K562 (cell line): ENCODE measurements at regions not wholly inside any gene's neighbourhood (a gene's known extent, or its start where the extent isn't known, plus 50 kb on each side); places are given as distances from the start of the nearest gene placed in this dataset.

ENCODE experiments used
- ATAC-seq: fragments of 200-7000 bp; cut with Tn5 transposase; 3 replicates; pipeline ENCODE4 v1.9.1; 2020; ENCODE audit warnings: moderate library complexity
- BruUV-seq: library from RNA; stranded (reverse); fragments of 400-500 nt; replicated peaks from 2 replicates; lab custom pipeline; 2021; lab: Mats Ljungman, UMichigan
- CTCF ChIA-PET: fragments of 300-600 bp; formaldehyde crosslinking; extraction: SDS; loops from one replicate; lab custom pipeline; 2021; ENCODE audit warnings: low intra/inter-chr PET ratio; lab: Yijun Ruan, JAX
- POLR2A ChIA-PET: fragments of 300-600, 350-650 bp; sonication (Branson Sonifier 250); formaldehyde crosslinking; extraction: SDS; loops from one replicate; lab custom pipeline; 2021; ENCODE audit warnings: antibody characterized with exemption, inconsistent platforms; lab: Yijun Ruan, JAX
- DNase-seq, 4 experiments: peaks; one replicate each; pipeline versions ENCODE4 v3.0.0 to v3.0.0-alpha.2; 2011 to 2018; ENCODE audit warnings: low spot score in 3 of 4, mixed read lengths in 3 of 4; ENCODE audit errors: extremely low read depth in 1 of 4
- FAIRE-seq: peaks from 2 replicates; lab custom pipeline; 2011; peaks lifted over from hg19 to GRCh38; lab: Jason Lieb, UNC
- H2AFZ ChIP-seq: 2 replicates; pipeline ENCODE4 v1.6.0; 2011; ENCODE audit warnings: low read depth, low read length, control low read depth, inconsistent platforms
- H3K27ac ChIP-seq: fragments of 200-600 bp; 3 replicates; pipeline ENCODE4 v1.8.0; 2011; ENCODE audit warnings: low read depth, mild to moderate bottlenecking, control low read depth, inconsistent platforms, low read length, moderate library complexity, mixed read lengths; ENCODE audit errors: extremely low read depth
- H3K27me3 ChIP-seq, 2 experiments: fragments of 300-600 bp in 1 of 2; 2 replicates in 1 of 2; 3 replicates in 1 of 2; pipeline versions ENCODE4 v1.6.0 to v1.8.0; 2011; ENCODE audit warnings: inconsistent platforms in 2 of 2, low read length in 2 of 2, mild to moderate bottlenecking in 1 of 2, mixed read lengths in 1 of 2, moderate library complexity in 1 of 2; ENCODE audit not compliant: control insufficient read depth in 2 of 2, insufficient read depth in 2 of 2
- H3K36me3 ChIP-seq: fragments of 300-600 bp; 3 replicates; pipeline ENCODE4 v1.8.0; 2011; ENCODE audit warnings: mild to moderate bottlenecking, low read length, inconsistent platforms; ENCODE audit not compliant: control insufficient read depth, insufficient read depth
- H3K4me1 ChIP-seq, 2 experiments: fragments of 200-600 bp in 1 of 2; replicated peaks in 1 of 2; 2 replicates in 1 of 2; 3 replicates in 1 of 2; pipeline versions ENCODE4 v1.5.1 to v1.8.0; 2011; ENCODE audit warnings: inconsistent platforms in 2 of 2, low read length in 2 of 2, mild to moderate bottlenecking in 1 of 2, mixed read lengths in 1 of 2, moderate library complexity in 1 of 2; ENCODE audit not compliant: control insufficient read depth in 2 of 2, insufficient read depth in 2 of 2
- H3K4me2 ChIP-seq: 2 replicates; pipeline ENCODE4 v1.6.1; 2011; ENCODE audit warnings: low read length, control low read depth, inconsistent platforms, mixed read lengths; ENCODE audit not compliant: insufficient read depth
- H3K4me3 ChIP-seq: fragments of 200-600 bp; sonication (generic), shearing (Covaris generic); 2 replicates; pipeline ENCODE4 v1.5.1; 2016; ENCODE audit warnings: control low read depth, inconsistent platforms
- H3K79me2 ChIP-seq: fragments of 200-600 bp; 3 replicates; pipeline ENCODE4 v1.8.0; 2011; ENCODE audit warnings: low read length, inconsistent platforms; ENCODE audit not compliant: control insufficient read depth, insufficient read depth
- H3K9ac ChIP-seq, 2 experiments: 2 replicates each; pipeline versions ENCODE4 v1.6.0 to v1.6.1; 2011; ENCODE audit warnings: low read depth in 2 of 2, low read length in 2 of 2, control low read depth in 1 of 2, inconsistent platforms in 1 of 2, mild to moderate bottlenecking in 1 of 2, mixed read lengths in 1 of 2; ENCODE audit not compliant: insufficient read depth in 1 of 2
- H3K9me1 ChIP-seq: one replicate; pipeline ENCODE4 v1.6.0; 2011; ENCODE audit warnings: inconsistent platforms, mild to moderate bottlenecking, low read length, moderate library complexity; ENCODE audit not compliant: control insufficient read depth, insufficient read depth
- H3K9me3 ChIP-seq: replicated peaks from 2 replicates; pipeline ENCODE4 v1.5.1; 2011; ENCODE audit warnings: low read depth, low read length, inconsistent platforms; ENCODE audit not compliant: control insufficient read depth, insufficient read depth
- H4K20me1 ChIP-seq: replicated peaks from 2 replicates; pipeline ENCODE4 v1.6.1; 2011; ENCODE audit warnings: low read length, inconsistent platforms, mixed read lengths; ENCODE audit not compliant: control insufficient read depth, insufficient read depth
- ARID1B ChIP-seq: fragments of 450-650 bp; IDR thresholded peaks from 2 replicates; pipeline ENCODE4 v1.6.1; 2016; ENCODE audit warnings: antibody characterized with exemption, mild to moderate bottlenecking, inconsistent platforms
- CBFA2T2 ChIP-seq: fragments of 450-650 bp; conservative IDR thresholded peaks from 2 replicates; pipeline ENCODE4 v1.6.1; 2017; ENCODE audit warnings: mild to moderate bottlenecking
- WGBS: fragments of 100-300 bp; shearing (Covaris generic); methylation state at CpG from one replicate; pipeline ENCODE4 v1.1.6; 2016; ENCODE audit warnings: low coverage, mixed read lengths; ENCODE audit not compliant: insufficient coverage; ENCODE audit errors: missing lambda C conversion rate; 5-methylcytosine and 5-hydroxymethylcytosine counted together
- in situ Hi-C: fragments of 300-500 bp; cut with MboI; formaldehyde crosslinking; loops from 4 replicates; pipeline ENCODE4 v1.15.0; 2018; ENCODE audit warnings: inconsistent platforms, mixed read lengths
- intact Hi-C: fragments of 100-400 bp; cut with micrococcal nuclease; formaldehyde crosslinking; loops from 2 replicates; pipeline ENCODE4 v1.14.2; 2022
- TF ChIP-seq, protein P1 (sequence below): fragments of 450-650 bp; IDR thresholded peaks from 2 replicates; pipeline ENCODE4 v1.7.0; 2016; ENCODE audit warnings: borderline replicate concordance

DNA sequence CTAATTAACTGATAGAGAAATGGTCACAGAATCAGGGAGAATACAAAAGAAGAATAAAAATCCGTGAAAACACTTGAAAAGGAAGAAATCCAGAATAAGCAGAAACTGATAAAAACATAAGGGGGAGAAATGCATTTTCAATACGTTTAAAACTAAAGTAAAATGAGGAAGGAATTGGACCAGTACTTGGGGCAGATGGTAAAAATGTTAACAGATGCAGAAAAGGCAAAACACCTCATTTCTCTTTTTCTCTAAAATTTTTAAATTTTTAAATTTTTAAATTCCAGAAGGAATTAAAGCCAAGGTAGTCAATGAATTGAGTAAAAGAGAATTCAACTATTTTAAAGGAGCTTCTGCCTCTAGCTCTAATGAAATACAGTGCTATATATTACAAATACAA is 353.9 kb downstream of the METTL4 start (continued):
- TF ChIP-seq, protein P1, sequence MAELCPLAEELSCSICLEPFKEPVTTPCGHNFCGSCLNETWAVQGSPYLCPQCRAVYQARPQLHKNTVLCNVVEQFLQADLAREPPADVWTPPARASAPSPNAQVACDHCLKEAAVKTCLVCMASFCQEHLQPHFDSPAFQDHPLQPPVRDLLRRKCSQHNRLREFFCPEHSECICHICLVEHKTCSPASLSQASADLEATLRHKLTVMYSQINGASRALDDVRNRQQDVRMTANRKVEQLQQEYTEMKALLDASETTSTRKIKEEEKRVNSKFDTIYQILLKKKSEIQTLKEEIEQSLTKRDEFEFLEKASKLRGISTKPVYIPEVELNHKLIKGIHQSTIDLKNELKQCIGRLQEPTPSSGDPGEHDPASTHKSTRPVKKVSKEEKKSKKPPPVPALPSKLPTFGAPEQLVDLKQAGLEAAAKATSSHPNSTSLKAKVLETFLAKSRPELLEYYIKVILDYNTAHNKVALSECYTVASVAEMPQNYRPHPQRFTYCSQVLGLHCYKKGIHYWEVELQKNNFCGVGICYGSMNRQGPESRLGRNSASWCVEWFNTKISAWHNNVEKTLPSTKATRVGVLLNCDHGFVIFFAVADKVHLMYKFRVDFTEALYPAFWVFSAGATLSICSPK: no peak

DNA sequence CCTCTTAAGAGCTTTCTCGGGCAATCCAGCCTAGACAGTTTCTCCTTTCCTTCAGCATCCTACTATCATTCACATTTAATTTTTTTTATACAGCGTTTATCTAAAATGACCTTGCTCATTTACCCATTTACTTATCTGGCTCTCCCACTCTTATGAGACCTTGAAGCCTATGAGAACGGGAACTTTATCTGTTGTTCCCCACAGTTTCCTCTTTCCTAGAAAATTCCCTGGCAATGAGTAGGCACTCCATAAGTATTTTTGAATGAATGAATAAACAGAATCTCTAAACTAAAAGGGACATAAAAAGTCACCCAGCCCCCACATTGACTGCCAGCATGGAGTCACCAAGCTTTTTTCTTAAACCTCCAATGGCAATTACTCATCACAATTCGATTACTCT is 353.2 kb downstream of the METTL4 start:
- WGBS: 11% methylated on average over 4 of the region's 4 CpGs
- no peak overlapping the region for H3K4me2 ChIP-seq
- no peak for DNase-seq
- H3K4me3 ChIP-seq: no peak overlapping the region
- no peaks in the 10 kb centered on the region for H4K20me1 ChIP-seq
- in situ Hi-C loops (no loop called here), intact Hi-C loops (no loop called here)
- H3K9ac ChIP-seq: no peak overlapping the region
- H2AFZ ChIP-seq: no peak overlapping the region; the same call in 1 of the 2 replicates
- no peaks in the 10 kb centered on the region for H3K79me2 ChIP-seq
- no peaks in the 10 kb centered on the region for H3K27me3 ChIP-seq
- CTCF ChIA-PET: no interaction called here
- TF ChIP-seq ARID1B (peak; percentile 40; the same call in 1 of the 2 replicates), CBFA2T2 (no peak)
- FAIRE-seq: no peak
- H3K27ac ChIP-seq: no peak overlapping the region
- ATAC-seq: no peak
- POLR2A ChIA-PET: no interaction called here
- no peaks in the 10 kb centered on the region; a peak in 2 of 5 replicates for H3K4me1 ChIP-seq
- H3K36me3 ChIP-seq: no peaks in the 10 kb centered on the region
- no peaks in the 10 kb centered on the region for H3K9me3 ChIP-seq
- no peaks in the 10 kb centered on the region for H3K9me1 ChIP-seq
- BruUV-seq: no TSS peak
